GM21367 (cell line): ENCODE measurements at regions not wholly inside any gene's neighbourhood (a gene's known extent, or its start where the extent isn't known, plus 50 kb on each side); places are given as distances from the start of the nearest gene placed in this dataset.

Source experiments
- ATAC-seq: cut with Tn5 transposase; IDR thresholded peaks from one replicate; pipeline ENCODE4 v1.9.1; 2021; ENCODE audit not compliant: unreplicated experiment

- no peak for ATAC-seq
These were observed 777.5 kb downstream of the OTOL1 start for GRCh38 chr3:162274070-162274469.

DNA sequence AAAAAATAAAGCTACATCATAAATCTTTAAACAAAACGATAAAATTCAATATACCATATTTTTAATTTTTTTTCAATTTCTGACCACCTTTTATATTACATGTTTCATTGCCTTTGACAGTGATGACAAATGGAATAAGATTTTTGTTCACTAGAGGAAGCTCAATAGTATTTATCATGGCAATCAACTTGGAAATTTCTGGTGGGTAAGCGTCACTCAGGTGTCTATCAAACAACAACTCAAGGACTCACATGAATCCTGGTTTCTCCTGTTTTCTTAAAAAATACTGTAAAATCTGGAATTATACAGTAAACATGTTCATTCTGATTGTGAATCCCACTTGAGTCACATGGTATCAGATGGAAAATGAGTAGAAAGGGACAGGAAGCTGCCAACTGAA lies 782.2 kb downstream of the OTOL1 start:
- ATAC-seq = no peak

- no peak for ATAC-seq
These were observed 788.7 kb downstream of the OTOL1 start for GRCh38 chr3:162285259-162285658.

DNA sequence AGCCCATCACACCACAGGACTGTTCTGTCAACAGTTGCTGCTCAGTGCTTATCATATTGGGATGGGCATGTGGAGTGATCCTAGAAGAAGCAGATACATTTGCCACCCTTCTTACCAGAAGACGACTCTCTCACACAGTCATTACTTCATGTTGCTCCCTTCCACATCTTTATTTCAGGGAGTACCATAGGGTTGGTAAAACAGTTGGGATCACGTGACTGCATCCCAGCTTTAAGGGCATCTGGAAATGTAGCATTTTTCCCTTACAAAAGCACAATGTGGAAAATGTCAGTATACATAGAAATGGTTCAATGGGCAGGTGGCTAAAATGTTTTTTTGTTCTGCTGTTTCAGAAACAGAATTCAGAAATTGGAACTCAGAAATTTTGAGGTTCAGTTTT lies 791.0 kb downstream of the OTOL1 start:
- ATAC-seq = no peak

DNA sequence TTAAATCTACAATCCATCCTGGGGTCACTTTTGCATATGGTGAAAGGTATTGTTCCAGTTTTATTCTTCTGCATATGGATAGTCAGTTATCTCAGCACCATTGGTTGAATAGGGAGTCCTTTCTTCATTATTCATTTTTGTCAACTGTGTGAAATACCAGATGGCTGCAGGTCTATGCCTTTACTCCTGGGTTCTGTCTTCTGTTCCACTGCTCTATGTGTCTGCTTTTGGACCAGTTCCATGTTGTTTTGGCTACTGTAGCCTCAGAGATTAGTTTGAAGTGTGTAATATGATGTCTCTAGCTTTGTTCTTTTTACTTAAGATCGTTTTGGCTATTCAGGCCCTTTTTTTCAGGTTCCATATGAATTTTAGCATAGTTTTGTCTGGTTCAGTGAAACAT lies 795.8 kb downstream of the OTOL1 start:
- no peak for ATAC-seq

- ATAC-seq = no peak
These were observed 798.8 kb downstream of the OTOL1 start for GRCh38 chr3:162295323-162295983.

GRCh38 chr3:162302983-162303624 lies 806.5 kb downstream of the OTOL1 start:
- ATAC-seq = no peak

DNA sequence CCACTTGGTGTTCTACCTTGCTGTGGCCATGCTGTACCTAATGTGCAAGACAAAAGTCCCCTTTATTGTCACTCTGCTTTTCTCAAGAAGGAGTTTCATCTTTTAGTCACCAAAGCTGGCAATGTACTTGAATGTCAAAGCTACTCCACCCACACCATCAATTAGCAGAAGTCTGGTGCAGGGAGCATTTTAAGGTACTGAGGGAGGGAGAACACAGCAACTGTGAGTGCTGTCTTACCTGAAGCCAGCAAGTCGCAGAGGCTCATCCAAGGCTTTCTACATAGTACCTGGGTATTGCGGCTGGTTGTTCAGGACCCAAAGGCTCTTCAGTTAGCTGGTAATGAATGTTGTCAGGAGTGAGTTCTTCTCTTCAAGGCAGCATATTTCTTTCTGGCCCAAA lies 820.4 kb downstream of the OTOL1 start:
- ATAC-seq = no peak

DNA sequence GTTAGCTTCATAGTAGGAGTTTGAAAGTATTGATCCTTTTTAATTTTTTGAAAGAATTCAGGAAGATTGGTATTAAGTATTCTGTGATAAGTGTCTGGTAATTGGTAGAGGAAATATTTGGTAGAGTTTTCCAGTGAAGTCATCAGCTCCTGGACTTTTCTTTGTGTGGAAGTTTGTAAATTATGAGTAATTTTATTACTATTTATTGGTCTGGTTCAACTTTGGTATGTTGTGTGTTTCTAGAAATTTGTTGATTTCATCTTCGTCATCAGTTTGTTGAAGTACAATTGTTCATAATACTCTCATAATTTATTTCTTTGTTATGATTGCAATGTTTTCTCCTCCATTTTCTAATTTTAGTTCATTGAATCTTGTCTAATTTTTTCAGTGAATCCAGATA lies 832.0 kb downstream of the OTOL1 start:
- no peak for ATAC-seq

DNA sequence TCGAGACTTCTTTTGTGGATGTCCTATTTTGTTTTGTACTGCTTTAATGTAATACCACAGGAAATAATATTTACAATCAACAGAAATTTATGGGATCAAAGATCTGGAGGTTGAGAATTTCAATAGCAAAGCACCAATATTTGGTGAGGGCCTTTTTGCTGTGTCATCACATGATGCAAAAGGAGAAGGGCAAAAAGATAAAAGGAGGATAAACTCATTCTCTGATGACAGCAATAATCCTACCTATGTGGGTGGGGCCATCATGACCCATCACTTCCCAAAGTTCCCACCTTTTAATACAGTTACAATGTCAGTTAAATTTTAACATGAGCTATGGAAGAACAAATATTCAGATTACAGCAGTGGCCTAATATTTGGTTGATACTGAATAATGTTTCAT lies 832.9 kb downstream of the OTOL1 start:
- no peak for ATAC-seq

DNA sequence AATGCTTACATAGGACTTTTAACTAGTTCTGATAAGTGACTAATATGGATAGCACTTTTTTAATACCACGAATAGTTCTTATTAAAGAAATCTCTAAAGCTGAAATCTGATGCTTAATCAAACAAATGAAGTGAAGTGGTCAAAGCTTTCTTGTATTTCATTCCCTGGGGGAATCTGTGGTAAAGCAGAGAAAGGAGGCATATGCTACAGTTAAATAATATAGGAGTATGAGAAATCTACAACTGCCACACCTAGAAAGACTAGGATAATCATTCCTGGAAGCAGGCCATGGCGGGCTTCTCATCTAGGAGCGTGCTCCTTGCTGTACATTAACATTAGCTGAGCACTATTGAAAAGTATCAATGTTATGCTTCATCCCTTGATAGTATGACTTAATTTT lies 835.7 kb downstream of the OTOL1 start:
- no peak for ATAC-seq

DNA sequence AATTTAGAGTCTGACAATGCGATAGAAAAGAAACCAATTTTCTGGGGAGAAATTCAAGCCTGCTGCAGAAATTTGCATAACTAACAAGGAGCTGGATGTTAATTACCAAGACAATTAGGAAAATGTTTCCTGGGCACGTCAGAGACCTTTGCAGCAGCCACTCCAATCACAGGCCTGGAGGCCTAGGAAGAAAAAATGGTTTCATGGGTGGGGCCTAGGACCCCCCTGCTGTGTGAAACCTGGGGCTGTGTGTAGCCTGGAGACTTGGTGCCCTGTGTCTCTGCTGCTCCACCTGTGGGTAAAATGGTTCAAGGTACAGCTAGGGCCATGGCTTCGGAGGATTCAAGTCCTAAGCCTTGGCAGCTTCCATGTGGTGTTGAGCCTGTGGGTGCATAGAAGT lies 837.9 kb downstream of the OTOL1 start:
- no peak for ATAC-seq

DNA sequence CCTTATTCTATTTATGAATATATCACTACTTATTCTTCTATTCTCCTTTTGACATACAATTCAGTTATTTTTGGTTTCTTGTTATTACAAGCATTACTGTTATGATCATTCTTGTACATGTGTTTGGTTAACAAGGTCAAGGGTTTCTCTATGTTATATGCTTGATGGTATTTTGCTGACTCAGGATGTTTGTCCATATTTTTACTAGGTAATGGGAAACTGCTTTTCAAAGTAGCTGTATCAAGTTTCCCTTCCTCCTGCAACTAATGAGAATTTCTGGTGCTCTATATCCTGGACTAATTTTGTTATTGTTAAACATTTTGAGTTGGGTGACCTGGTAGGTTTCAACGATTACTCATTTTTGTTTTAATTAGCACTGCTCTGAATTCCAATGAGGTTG lies 841.0 kb downstream of the OTOL1 start:
- no peak for ATAC-seq

DNA sequence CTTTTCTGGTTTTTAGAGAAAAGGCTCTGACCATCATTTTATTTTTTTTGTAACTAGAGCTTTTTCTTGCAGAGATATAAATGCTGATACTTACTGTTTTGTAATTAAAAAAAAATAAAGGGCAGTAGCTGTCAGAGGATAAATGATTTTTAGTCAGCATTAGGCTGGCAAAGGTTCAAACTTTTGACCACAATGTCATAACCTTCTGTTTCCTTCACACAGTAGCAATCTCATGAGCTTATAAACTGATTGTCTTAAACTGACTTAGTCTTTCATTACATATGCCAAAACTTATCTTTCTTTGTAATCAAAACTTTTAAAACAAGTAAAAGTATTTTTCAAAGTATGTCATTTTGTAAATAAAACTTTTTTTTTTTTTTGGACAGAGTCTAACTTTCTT lies 841.9 kb downstream of the OTOL1 start:
- ATAC-seq = no peak

- ATAC-seq = no peak
These were observed 852.3 kb downstream of the OTOL1 start for GRCh38 chr3:162348912-162349311.

- no peak for ATAC-seq
These were observed 856.8 kb downstream of the OTOL1 start for GRCh38 chr3:162353414-162353813.

DNA sequence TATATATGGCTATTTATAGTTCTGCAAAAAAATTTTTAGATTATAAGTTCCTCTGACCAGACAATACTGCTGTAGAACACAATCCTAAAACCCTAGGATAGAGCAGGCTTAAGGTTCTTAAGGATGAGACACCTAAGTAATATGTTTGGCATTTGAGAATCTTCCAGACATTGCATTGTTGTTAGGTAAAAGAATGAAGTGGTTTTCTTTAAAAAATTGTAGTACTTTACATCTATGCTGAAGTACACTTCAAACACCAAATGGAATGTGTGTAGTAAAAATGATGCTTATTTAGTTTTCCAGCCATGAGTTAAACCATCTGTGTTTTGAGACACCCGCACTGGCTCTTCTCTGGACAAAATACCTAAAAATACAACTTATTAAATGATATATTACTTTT lies 857.7 kb downstream of the OTOL1 start:
- ATAC-seq = no peak

DNA sequence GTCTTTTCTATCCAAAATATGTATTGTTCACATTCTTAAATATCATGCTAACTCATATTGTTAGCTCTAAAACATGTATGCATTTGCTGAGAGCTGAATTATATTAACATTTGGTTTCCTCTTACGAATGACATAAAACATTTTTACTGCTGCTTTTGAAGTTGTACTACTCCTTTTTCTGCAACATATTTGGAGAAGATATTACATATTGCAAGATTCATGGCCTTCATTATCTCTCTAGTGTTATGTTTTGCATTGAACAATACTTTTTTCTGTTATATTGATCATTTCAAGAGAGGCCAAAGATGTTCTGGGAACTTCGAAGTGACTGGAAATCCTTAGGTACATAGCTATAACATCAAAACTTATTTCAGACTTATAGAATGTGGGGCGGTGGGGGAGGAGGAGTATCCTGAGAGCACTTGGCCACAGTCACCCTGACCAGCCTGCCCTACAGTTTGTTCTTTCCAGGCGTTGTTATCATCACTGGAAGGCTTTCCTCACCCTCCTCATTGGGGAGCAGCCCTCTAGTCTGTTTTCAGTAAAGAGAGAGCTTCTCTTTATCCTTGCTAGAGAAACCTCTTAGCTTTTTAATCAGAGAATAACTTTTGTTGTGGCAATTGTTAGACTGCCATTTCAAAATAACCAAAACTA lies 868.6 kb downstream of the OTOL1 start:
- no peak for ATAC-seq

DNA sequence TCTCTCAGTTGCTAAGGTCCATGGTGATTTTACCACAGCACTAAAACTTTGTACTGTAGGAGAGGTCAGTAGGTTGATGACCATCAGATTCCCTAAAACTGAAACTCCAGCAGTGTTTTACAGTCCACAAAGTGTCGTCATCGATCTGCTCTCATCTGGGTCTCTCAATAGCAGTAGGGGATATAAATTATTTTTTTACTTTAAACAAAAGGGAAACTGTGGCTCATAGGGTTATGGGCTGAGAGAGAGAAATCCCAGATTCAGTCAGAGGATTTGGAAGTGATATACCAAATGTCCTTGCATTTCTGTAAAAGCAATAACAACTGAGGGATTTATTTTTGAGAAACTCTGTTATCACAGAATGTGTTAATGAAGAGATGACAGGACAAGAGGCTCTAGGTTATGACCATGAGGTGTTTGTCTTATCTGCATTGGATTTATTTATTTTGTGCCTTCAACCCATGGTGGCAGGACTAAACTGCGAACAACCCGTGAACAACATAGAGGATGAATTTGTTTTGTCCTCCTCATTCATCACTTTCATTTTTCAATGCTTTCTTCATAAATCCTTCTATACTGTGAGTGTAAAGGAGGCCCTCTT lies 869.7 kb downstream of the OTOL1 start:
- no peak for ATAC-seq

- ATAC-seq = no peak
These were observed 871.0 kb downstream of the OTOL1 start for GRCh38 chr3:162367429-162368260.

- ATAC-seq = no peak
These were observed 871.8 kb downstream of the OTOL1 start for GRCh38 chr3:162368417-162368816.
